Stimulated activated effector memory CD8-positive, alpha-beta T cell treated with anti-CD3 and anti-CD28 coated beads, Interleukin-12 subunit alpha, Interleukin-12 subunit beta, amount 100 ng/mL, for 72 hours (primary cell): ENCODE measurements at regions not wholly inside any gene's neighbourhood (a gene's known extent, or its start where the extent isn't known, plus 50 kb on each side); places are given as distances from the start of the nearest gene placed in this dataset.

Experiments used
- ATAC-seq: fragments of 150-1000 bp; cut with Tn5 transposase; 2 replicates; pipeline ENCODE4 v1.10.0; 2021
- DNase-seq, 2 donors: peaks; one replicate each; pipeline ENCODE4 v3.0.0; 2021 to 2022; ENCODE audit warnings: low spot score in 2 of 2
- H3K27ac Mint-ChIP-seq: one replicate; pipeline ENCODE4 v1.8.0; 2022; ENCODE audit warnings: mild to moderate bottlenecking, mixed read lengths
- H3K36me3 Mint-ChIP-seq: one replicate; pipeline ENCODE4 v1.8.0; 2022; ENCODE audit warnings: mild to moderate bottlenecking, mixed read lengths
- H3K4me1 Mint-ChIP-seq: one replicate; pipeline ENCODE4 v1.8.0; 2022; ENCODE audit warnings: mixed read lengths
- H3K4me3 Mint-ChIP-seq: one replicate; pipeline ENCODE4 v1.8.0; 2022; ENCODE audit warnings: mild to moderate bottlenecking, mixed read lengths
- H3K9me3 Mint-ChIP-seq: one replicate; pipeline ENCODE4 v1.8.0; 2022; ENCODE audit warnings: mixed read lengths

- Mint-ChIP-seq H3K4me1 (peaks cover 12% of the 10 kb centered on the region), H3K36me3 (no peaks in the 10 kb centered on the region), H3K27ac (no peak overlapping the region), H3K4me3 (no peak overlapping the region), H3K9me3 (no peaks in the 10 kb centered on the region)
- no peak for ATAC-seq
- no peak for DNase-seq
Observed at GRCh38 chr2:8006626-8007025, 675.2 kb upstream of the ID2 start.

GRCh38 chr2:8009010-8009597 lies 672.8 kb upstream of the ID2 start:
- Mint-ChIP-seq H3K27ac (no peak overlapping the region), H3K4me1 (peaks cover 12% of the 10 kb centered on the region), H3K9me3 (no peaks in the 10 kb centered on the region), H3K4me3 (no peak overlapping the region), H3K36me3 (no peaks in the 10 kb centered on the region)
- peak; percentile 50 for ATAC-seq
- no peak for DNase-seq

GRCh38 chr2:8015848-8016600 lies 665.8 kb upstream of the ID2 start:
- ATAC-seq (no peak), DNase-seq (no peak)
- no peaks in the 10 kb centered on the region for H3K9me3 Mint-ChIP-seq
- H3K4me3 Mint-ChIP-seq = no peak overlapping the region
- no peaks in the 10 kb centered on the region for H3K36me3 Mint-ChIP-seq
- H3K4me1 Mint-ChIP-seq = no peaks in the 10 kb centered on the region
- H3K27ac Mint-ChIP-seq = peak overlapping the region; percentile 29

GRCh38 chr2:8016688-8017087 lies 665.2 kb upstream of the ID2 start:
- ATAC-seq (no peak), DNase-seq (no peak)
- no peaks in the 10 kb centered on the region for H3K4me1 Mint-ChIP-seq
- no peak overlapping the region for H3K4me3 Mint-ChIP-seq
- no peaks in the 10 kb centered on the region for H3K9me3 Mint-ChIP-seq
- peak overlapping the region; percentile 29 for H3K27ac Mint-ChIP-seq
- H3K36me3 Mint-ChIP-seq = no peaks in the 10 kb centered on the region

- H3K36me3 Mint-ChIP-seq = no peaks in the 10 kb centered on the region
- H3K4me1 Mint-ChIP-seq = peaks cover 13% of the 10 kb centered on the region
- DNase-seq = no peak
- no peak overlapping the region for H3K4me3 Mint-ChIP-seq
- no peak overlapping the region for H3K27ac Mint-ChIP-seq
- no peaks in the 10 kb centered on the region for H3K9me3 Mint-ChIP-seq
- ATAC-seq = no peak
Observed at GRCh38 chr2:8018956-8019355, 662.9 kb upstream of the ID2 start.

- Mint-ChIP-seq H3K9me3 (no peaks in the 10 kb centered on the region), H3K4me3 (no peak overlapping the region), H3K4me1 (peaks cover 17% of the 10 kb centered on the region), H3K36me3 (no peaks in the 10 kb centered on the region), H3K27ac (peak overlapping the region; percentile 80)
- ATAC-seq (no peak), DNase-seq (no peak)
Observed at GRCh38 chr2:8019934-8020333, 661.9 kb upstream of the ID2 start.

GRCh38 chr2:8021921-8022320 lies 659.9 kb upstream of the ID2 start:
- Mint-ChIP-seq H3K27ac (peak overlapping the region; percentile 57), H3K4me3 (no peak overlapping the region), H3K9me3 (no peaks in the 10 kb centered on the region), H3K36me3 (no peaks in the 10 kb centered on the region), H3K4me1 (peaks cover 22% of the 10 kb centered on the region)
- ATAC-seq (no peak), DNase-seq (no peak)

- Mint-ChIP-seq H3K27ac (no peak overlapping the region), H3K9me3 (no peaks in the 10 kb centered on the region), H3K4me1 (peaks cover 28% of the 10 kb centered on the region), H3K36me3 (no peaks in the 10 kb centered on the region), H3K4me3 (no peak overlapping the region)
- DNase-seq = no peak
- ATAC-seq = no peak
Observed at GRCh38 chr2:8022908-8023640, 658.8 kb upstream of the ID2 start.

GRCh38 chr2:8024506-8024905 lies 657.4 kb upstream of the ID2 start:
- Mint-ChIP-seq H3K4me3 (no peak overlapping the region), H3K4me1 (peaks cover 28% of the 10 kb centered on the region), H3K36me3 (no peaks in the 10 kb centered on the region), H3K27ac (no peak overlapping the region), H3K9me3 (no peaks in the 10 kb centered on the region)
- DNase-seq (no peak), ATAC-seq (no peak)

GRCh38 chr2:8026381-8026780 lies 655.5 kb upstream of the ID2 start:
- ATAC-seq (no peak), DNase-seq (no peak)
- Mint-ChIP-seq H3K4me3 (no peak overlapping the region), H3K4me1 (peaks cover 37% of the 10 kb centered on the region), H3K27ac (no peak overlapping the region), H3K9me3 (no peaks in the 10 kb centered on the region), H3K36me3 (no peaks in the 10 kb centered on the region)

- no peak for DNase-seq
- Mint-ChIP-seq H3K36me3 (no peaks in the 10 kb centered on the region), H3K27ac (peak overlapping the region; percentile 26), H3K4me1 (peaks cover 38% of the 10 kb centered on the region), H3K9me3 (no peaks in the 10 kb centered on the region), H3K4me3 (no peak overlapping the region)
- ATAC-seq = no peak
Observed at GRCh38 chr2:8027387-8027786, 654.5 kb upstream of the ID2 start.

- Mint-ChIP-seq H3K4me3 (no peak overlapping the region), H3K4me1 (peaks cover 35% of the 10 kb centered on the region), H3K27ac (no peak overlapping the region), H3K36me3 (no peaks in the 10 kb centered on the region), H3K9me3 (no peaks in the 10 kb centered on the region)
- no peak for ATAC-seq
- no peak for DNase-seq
Observed at GRCh38 chr2:8028036-8028435, 653.8 kb upstream of the ID2 start.

- H3K27ac Mint-ChIP-seq = peak overlapping the region; percentile 4
- peaks cover 31% of the 10 kb centered on the region for H3K4me1 Mint-ChIP-seq
- H3K36me3 Mint-ChIP-seq = no peaks in the 10 kb centered on the region
- ATAC-seq = no peak
- no peak for DNase-seq
- no peaks in the 10 kb centered on the region for H3K9me3 Mint-ChIP-seq
- H3K4me3 Mint-ChIP-seq = no peak overlapping the region
Observed at GRCh38 chr2:8028436-8028835, 653.4 kb upstream of the ID2 start.

GRCh38 chr2:8028981-8029380 lies 652.9 kb upstream of the ID2 start:
- ATAC-seq (no peak), DNase-seq (no peak)
- H3K9me3 Mint-ChIP-seq = no peaks in the 10 kb centered on the region
- peaks cover 29% of the 10 kb centered on the region for H3K4me1 Mint-ChIP-seq
- H3K36me3 Mint-ChIP-seq = no peaks in the 10 kb centered on the region
- H3K4me3 Mint-ChIP-seq = no peak overlapping the region
- H3K27ac Mint-ChIP-seq = peak overlapping the region; percentile 4

- Mint-ChIP-seq H3K36me3 (no peaks in the 10 kb centered on the region), H3K27ac (peak overlapping the region; percentile 41), H3K9me3 (no peaks in the 10 kb centered on the region), H3K4me1 (peaks cover 25% of the 10 kb centered on the region), H3K4me3 (no peak overlapping the region)
- DNase-seq (no peak), ATAC-seq (peak; percentile 11)
Observed at GRCh38 chr2:8030573-8031303, 651.1 kb upstream of the ID2 start.
